H1 (cell line): ENCODE measurements at regions not wholly inside any gene's neighbourhood (a gene's known extent, or its start where the extent isn't known, plus 50 kb on each side); places are given as distances from the start of the nearest gene placed in this dataset.

Experiments used
- CTCF ChIA-PET: fragments of 300-600 bp; sonication (Branson Sonifier 250); formaldehyde crosslinking; loops from one replicate; lab custom pipeline; 2021; ENCODE audit not compliant: partially characterized antibody; lab: Charles Lee
- POLR2A ChIA-PET: fragments of 300-600 bp; sonication (Branson Sonifier 250); formaldehyde crosslinking; loops from one replicate; lab custom pipeline; 2021; ENCODE audit warnings: inconsistent platforms; ENCODE audit not compliant: partially characterized antibody; lab: Charles Lee
- DNase-seq, 2 experiments: peaks; one replicate each; pipeline versions ENCODE4 v3.0.0 to v3.0.0-alpha.2; 2010 to 2022; ENCODE audit warnings: low spot score in 2 of 2, low read depth in 1 of 2, mixed read lengths in 1 of 2
- FAIRE-seq: peaks from 2 replicates; lab custom pipeline; 2011; peaks lifted over from hg19 to GRCh38; lab: Jason Lieb, UNC
- H2AFZ ChIP-seq: 2 replicates; pipeline ENCODE4 v1.8.1; 2012; ENCODE audit warnings: low read length, inconsistent platforms
- H2AK5ac ChIP-seq: 2 replicates; pipeline ENCODE4 v1.6.1; 2013; ENCODE audit warnings: low read depth, low read length
- H2BK120ac ChIP-seq: replicated peaks from 2 replicates; pipeline ENCODE3; 2013; ENCODE audit warnings: low read depth, low read length, inconsistent platforms
- H2BK12ac ChIP-seq: 2 replicates; pipeline ENCODE4 v1.6.1; 2013; ENCODE audit warnings: low read depth, low read length
- H2BK15ac ChIP-seq: 2 replicates; pipeline ENCODE4 v1.6.1; 2013; ENCODE audit warnings: low read length
- H2BK20ac ChIP-seq: 2 replicates; pipeline ENCODE4 v1.6.1; 2013; ENCODE audit warnings: low read length
- H2BK5ac ChIP-seq: 2 replicates; pipeline ENCODE4 v1.6.1; 2013; ENCODE audit warnings: low read depth, low read length
- H3K14ac ChIP-seq: 2 replicates; pipeline ENCODE4 v1.6.1; 2013; ENCODE audit warnings: inconsistent platforms; ENCODE audit not compliant: insufficient read length
- H3K18ac ChIP-seq: 2 replicates; pipeline ENCODE4 v1.6.1; 2013; ENCODE audit warnings: low read length; ENCODE audit errors: extremely low read depth
- H3K23ac ChIP-seq: 2 replicates; pipeline ENCODE4 v1.6.1; 2013; ENCODE audit warnings: inconsistent platforms; ENCODE audit not compliant: insufficient read length
- H3K23me2 ChIP-seq: 2 replicates; pipeline ENCODE4 v1.6.1; 2013; ENCODE audit warnings: low read depth, low read length
- H3K27ac ChIP-seq: 2 replicates; pipeline ENCODE4 v1.6.1; 2011; ENCODE audit warnings: low read depth, low read length, inconsistent platforms
- H3K27me3 ChIP-seq, 4 experiments: replicated peaks in 1 of 4; 1 replicate in 1 of 4; 2 replicates in 3 of 4; pipeline versions ENCODE4 v1.6.1 to v1.8.1; 2011 to 2013; ENCODE audit warnings: low read length in 3 of 4, mild to moderate bottlenecking in 3 of 4, inconsistent platforms in 2 of 4, mixed read lengths in 2 of 4, moderate library complexity in 1 of 4; ENCODE audit not compliant: control insufficient read depth in 3 of 4, insufficient read depth in 3 of 4; ENCODE audit errors: extremely low read depth in 1 of 4
- H3K36me3 ChIP-seq, 4 experiments: 2 replicates each; pipeline versions ENCODE4 v1.6.1 to v1.8.1; 2011 to 2013; ENCODE audit warnings: mild to moderate bottlenecking in 4 of 4, low read length in 3 of 4, moderate library complexity in 2 of 4, control low read depth in 1 of 4, inconsistent platforms in 1 of 4; ENCODE audit not compliant: insufficient read depth in 4 of 4, control insufficient read depth in 2 of 4
- H3K4ac ChIP-seq: replicated peaks from 2 replicates; pipeline ENCODE3; 2013; ENCODE audit warnings: low read length, low read depth, mixed read lengths, inconsistent platforms; ENCODE audit not compliant: insufficient read length
- H3K4me1 ChIP-seq, 4 experiments: replicated peaks in 1 of 4; 1 replicate in 1 of 4; 2 replicates in 3 of 4; pipeline versions ENCODE4 v1.6.1 to v1.8.1; 2011 to 2013; ENCODE audit warnings: low read length in 3 of 4, inconsistent platforms in 2 of 4, mixed read lengths in 1 of 4; ENCODE audit not compliant: insufficient read depth in 4 of 4, control insufficient read depth in 3 of 4
- H3K4me2 ChIP-seq, 2 experiments: 2 replicates each; pipeline versions ENCODE4 v1.6.1 to v1.8.1; 2011 to 2013; ENCODE audit warnings: low read depth in 2 of 2, low read length in 2 of 2, control low read depth in 1 of 2, inconsistent platforms in 1 of 2, mild to moderate bottlenecking in 1 of 2; ENCODE audit not compliant: insufficient read depth in 1 of 2
- H3K4me3 ChIP-seq, 4 experiments: fragments of 200-600, 300-600 bp in 1 of 4; sonication (generic), shearing (Covaris generic), sonication (Bioruptor Twin) in 1 of 4; 2 replicates each; pipeline versions ENCODE4 v1.5.1 to v1.8.1; 2011 to 2016; ENCODE audit warnings: low read length in 4 of 4, low read depth in 3 of 4, control low read depth in 2 of 4, inconsistent platforms in 2 of 4, mild to moderate bottlenecking in 2 of 4, mixed read lengths in 1 of 4, moderate library complexity in 1 of 4; ENCODE audit not compliant: insufficient read depth in 2 of 4; ENCODE audit errors: extremely low read depth in 1 of 4
- H3K56ac ChIP-seq: replicated peaks from 2 replicates; pipeline ENCODE3; 2013; ENCODE audit warnings: low read depth, mild to moderate bottlenecking, mixed read lengths, low read length, inconsistent platforms; ENCODE audit not compliant: insufficient read length
- H3K79me1 ChIP-seq: 2 replicates; pipeline ENCODE4 v1.6.1; 2013; ENCODE audit warnings: low read depth, low read length, control low read depth
- H3K79me2 ChIP-seq, 2 experiments: 2 replicates each; pipeline versions ENCODE4 v1.6.1 to v1.8.1; 2012 to 2013; ENCODE audit warnings: low read length in 2 of 2, mild to moderate bottlenecking in 2 of 2, inconsistent platforms in 1 of 2; ENCODE audit not compliant: insufficient read depth in 2 of 2, control insufficient read depth in 1 of 2
- H3K9ac ChIP-seq, 4 experiments: replicated peaks in 1 of 4; 1 replicate in 1 of 4; 2 replicates in 3 of 4; pipeline versions ENCODE4 v1.6.1 to v1.8.1; 2011 to 2013; ENCODE audit warnings: low read depth in 3 of 4, low read length in 3 of 4, control low read depth in 2 of 4, mild to moderate bottlenecking in 2 of 4, moderate library complexity in 2 of 4, inconsistent platforms in 1 of 4; ENCODE audit errors: extremely low read depth in 1 of 4
- H3K9me3 ChIP-seq, 2 experiments: 2 replicates each; pipeline versions ENCODE4 v1.6.1 to v1.8.1; 2012 to 2013; ENCODE audit warnings: mild to moderate bottlenecking in 2 of 2, moderate library complexity in 2 of 2, control low read depth in 1 of 2, inconsistent platforms in 1 of 2, low read depth in 1 of 2, low read length in 1 of 2, mixed read lengths in 1 of 2; ENCODE audit not compliant: insufficient read depth in 2 of 2
- H4K20me1 ChIP-seq, 2 experiments: replicated peaks in 1 of 2; 2 replicates each; pipeline versions ENCODE3 to v1.8.1; 2011 to 2013; ENCODE audit warnings: inconsistent platforms in 2 of 2, low read length in 2 of 2, mild to moderate bottlenecking in 1 of 2; ENCODE audit not compliant: insufficient read depth in 2 of 2, control insufficient read depth in 1 of 2
- H4K5ac ChIP-seq: 2 replicates; pipeline ENCODE4 v1.6.1; 2013; ENCODE audit warnings: low read length, low read depth, mixed read lengths, inconsistent platforms; ENCODE audit not compliant: insufficient read length
- H4K8ac ChIP-seq: 2 replicates; pipeline ENCODE4 v1.8.0; 2013; ENCODE audit warnings: mild to moderate bottlenecking, moderate library complexity, low read length, inconsistent platforms; ENCODE audit not compliant: insufficient read depth; ENCODE audit errors: extremely low read depth
- H4K91ac ChIP-seq: replicated peaks from 2 replicates; pipeline ENCODE3; 2013; ENCODE audit warnings: low read length, mixed read lengths, inconsistent platforms; ENCODE audit not compliant: insufficient read length
- BCL11A ChIP-seq, 2 experiments: IDR thresholded peaks; one replicate each; pipeline ENCODE4 v1.6.1; 2011; ENCODE audit warnings: low read depth in 2 of 2, low read length in 2 of 2, mild to moderate bottlenecking in 2 of 2
- CBX5 ChIP-seq: fragments of 300-800, 300-1000 bp; sonication (generic); IDR thresholded peaks from 2 replicates; pipeline ENCODE4 v1.7.1; 2016; ENCODE audit warnings: antibody characterized with exemption, low read length, low read depth
- CHD1 ChIP-seq: IDR thresholded peaks from 2 replicates; pipeline ENCODE4 v1.6.1; 2012; ENCODE audit warnings: low read depth, low read length, improper control_type of control experiment
- CTBP2 ChIP-seq: IDR thresholded peaks from 2 replicates; pipeline ENCODE4 v1.7.0; 2011; ENCODE audit warnings: borderline replicate concordance, mild to moderate bottlenecking, moderate library complexity, mixed read lengths, low read length; ENCODE audit not compliant: insufficient read depth, insufficient read length
- FOSL1 ChIP-seq: IDR thresholded peaks from 2 replicates; pipeline ENCODE4 v1.6.1; 2011; ENCODE audit warnings: mild to moderate bottlenecking, low read depth, low read length, moderate library complexity; ENCODE audit not compliant: insufficient read depth
- GABPA ChIP-seq: IDR thresholded peaks from 2 replicates; pipeline ENCODE4 v1.6.1; 2011; ENCODE audit warnings: mild to moderate bottlenecking, low read length, moderate library complexity, borderline replicate concordance; ENCODE audit not compliant: insufficient read depth
- KDM4A ChIP-seq: IDR thresholded peaks from one replicate; pipeline ENCODE4 v1.7.1; 2012; ENCODE audit warnings: low read depth, mild to moderate bottlenecking, moderate library complexity, low read length, inconsistent platforms; ENCODE audit not compliant: severe bottlenecking
- NANOG ChIP-seq: IDR thresholded peaks from 2 replicates; pipeline ENCODE4 v1.6.1; 2011; ENCODE audit warnings: low read length, low read depth, mild to moderate bottlenecking, inconsistent platforms; ENCODE audit not compliant: insufficient read depth, poor library complexity, severe bottlenecking
- POLR2A ChIP-seq, 2 experiments: IDR thresholded peaks; 1 replicate in 1 of 2; 2 replicates in 1 of 2; pipeline ENCODE4 v1.6.1; 2011; ENCODE audit warnings: low read depth in 2 of 2, low read length in 2 of 2, mild to moderate bottlenecking in 2 of 2; ENCODE audit errors: control extremely low read depth in 1 of 2
- POLR2AphosphoS5 ChIP-seq: IDR thresholded peaks from 2 replicates; pipeline ENCODE4 v1.6.1; 2011; ENCODE audit warnings: low read depth, low read length
- SAP30 ChIP-seq: fragments of 300-600 bp; sonication (generic); IDR thresholded peaks from 2 replicates; pipeline ENCODE4 v1.7.1; 2012; ENCODE audit warnings: low read length, moderate library complexity, mild to moderate bottlenecking, inconsistent platforms; ENCODE audit not compliant: insufficient read depth, insufficient replicate concordance
- SIN3A ChIP-seq, 2 experiments: IDR thresholded peaks in 1 of 2; conservative IDR thresholded peaks in 1 of 2; 2 replicates each; pipeline ENCODE4 v1.6.1; 2011 to 2012; ENCODE audit warnings: low read length in 2 of 2, improper control_type of control experiment in 1 of 2, low read depth in 1 of 2, mild to moderate bottlenecking in 1 of 2
- SUZ12 ChIP-seq: fragments of 200-600 bp; sonication (generic); IDR thresholded peaks from 2 replicates; pipeline ENCODE4 v1.6.1; 2012; ENCODE audit warnings: mild to moderate bottlenecking, inconsistent platforms, low read length, moderate library complexity, mixed read lengths
- TBP ChIP-seq: IDR thresholded peaks from 2 replicates; pipeline ENCODE4 v1.6.1; 2011; ENCODE audit warnings: low read depth, low read length, improper control_type of control experiment
- TEAD4 ChIP-seq: IDR thresholded peaks from 2 replicates; pipeline ENCODE4 v1.6.1; 2012; ENCODE audit warnings: low read depth, low read length, inconsistent platforms, mixed read lengths
- YY1 ChIP-seq: IDR thresholded peaks from 2 replicates; pipeline ENCODE4 v1.6.1; 2011; ENCODE audit warnings: low read depth, mild to moderate bottlenecking, low read length
- WGBS, 2 experiments: shearing (Covaris generic) in 1 of 2; methylation state at CpG; one replicate each; pipeline versions ENCODE4 v1.1.6 to v1.1.7; 2013 to 2015; ENCODE audit warnings: low lambda C conversion rate in 2 of 2, mixed read lengths in 2 of 2, inconsistent platforms in 1 of 2, low coverage in 1 of 2, missing lambda C conversion rate in 1 of 2; ENCODE audit not compliant: insufficient replicate concordance in 2 of 2, insufficient coverage in 1 of 2, insufficient read length in 1 of 2; ENCODE audit errors: extremely low coverage in 1 of 2, missing lambda C conversion rate in 1 of 2; 5-methylcytosine and 5-hydroxymethylcytosine counted together

DNA sequence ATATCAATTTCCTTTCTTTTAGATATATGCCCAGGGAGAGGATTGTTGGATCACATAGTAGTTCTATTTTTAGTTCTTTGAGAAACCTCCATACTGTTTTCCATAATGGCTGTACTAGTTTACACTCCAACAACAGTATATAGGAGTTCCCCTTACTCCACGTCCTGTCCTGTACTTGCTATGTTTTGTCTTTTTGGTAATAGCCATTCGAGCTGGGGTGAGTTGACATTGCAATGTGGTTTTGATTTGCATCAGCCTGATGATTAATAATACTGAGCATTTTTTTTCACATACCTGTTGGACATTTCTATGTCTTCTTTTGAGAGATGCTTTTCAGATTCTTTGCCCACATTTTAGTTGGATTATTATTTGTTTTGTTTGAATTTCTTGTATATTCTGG, 445.9 kb downstream of the NTRK2 start:
- Histone ChIP-seq H2BK12ac (no peak overlapping the region), H2BK15ac (no peak overlapping the region), H3K27me3 (no peaks in the 10 kb centered on the region), H4K20me1 (no peaks in the 10 kb centered on the region), H2BK120ac (no peak overlapping the region), H3K23ac (no peak overlapping the region), H4K91ac (no peak overlapping the region), H3K79me2 (no peaks in the 10 kb centered on the region), H3K4me1 (no peaks in the 10 kb centered on the region), H3K79me1 (no peaks in the 10 kb centered on the region), H3K27ac (no peak overlapping the region), H3K14ac (no peak overlapping the region), H3K18ac (no peak overlapping the region), H3K9ac (no peak overlapping the region), H3K9me3 (no peaks in the 10 kb centered on the region), H2AK5ac (no peak overlapping the region), H3K4me3 (no peak overlapping the region), H3K4ac (no peak overlapping the region), H2AFZ (no peak overlapping the region), H3K56ac (no peak overlapping the region), H4K5ac (no peak overlapping the region), H2BK5ac (no peak overlapping the region), H4K8ac (no peak overlapping the region), H3K36me3 (no peaks in the 10 kb centered on the region), H2BK20ac (no peak overlapping the region), H3K4me2 (no peak overlapping the region), H3K23me2 (no peaks in the 10 kb centered on the region; the same call in 1 of the 2 replicates)
- DNase-seq (no peak), FAIRE-seq (no peak)
- ChIA-PET CTCF (no interaction called here), POLR2A (no interaction called here)
- 92% methylated on average over 2 of the region's 2 CpGs; no CpG with 5 or more reads in 1 of the 2 experiments for WGBS, 2 experiments
- TF ChIP-seq NANOG (no peak), KDM4A (no peak), CTBP2 (no peak), CHD1 (no peak), FOSL1 (no peak), POLR2A (IDR thresholded peaks at IDR 0.05; ENCODE audit: control extremely low read depth in 1 of 2, low read depth in 2 of 2, low read length in 2 of 2) (no peak), TBP (no peak), BCL11A (IDR thresholded peaks at IDR 0.05; ENCODE audit: low read depth in 2 of 2, low read length in 2 of 2) (no peak), SUZ12 (no peak), POLR2AphosphoS5 (no peak), GABPA (no peak), TEAD4 (no peak), CBX5 (no peak), SIN3A (conservative IDR thresholded peaks at IDR 0.05 in 1 of 2, IDR thresholded peaks at IDR 0.05 in 1 of 2; ENCODE audit: low read depth in 1 of 2, low read length in 2 of 2) (no peak), SAP30 (no peak), YY1 (no peak)
